ENCODE measurements at regions not wholly inside any gene's neighbourhood (a gene's known extent, or its start where the extent isn't known, plus 50 kb on each side); places are given as distances from the start of the nearest gene placed in this dataset.

DNA sequence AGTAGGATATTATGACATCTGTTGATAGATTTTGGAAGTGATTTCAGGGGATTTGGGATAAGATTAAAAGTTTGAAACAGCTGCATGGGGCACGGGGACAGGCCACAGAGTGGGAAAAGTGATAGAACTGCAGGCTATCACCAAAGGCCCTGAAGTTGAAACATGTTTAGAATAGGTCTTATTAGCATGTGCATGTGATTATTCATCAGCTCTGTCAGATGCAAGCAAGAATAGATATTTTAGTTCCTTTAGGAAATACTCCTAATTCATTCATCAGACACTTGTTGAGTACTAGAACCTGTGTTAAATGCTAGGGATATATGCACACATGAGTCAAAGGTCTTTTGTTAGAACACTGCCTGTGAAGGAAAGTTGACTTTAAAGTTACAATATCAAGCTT, 261.2 kb upstream of the MAN1A1 start:
- Mint-ChIP-seq H3K36me3 (no peaks in the 10 kb centered on the region), H3K4me1 (peaks cover 0 to 2% (median 0%) of the 10 kb centered on the region in 4 donors), H3K9me3 (no peaks in the 10 kb centered on the region), H3K27ac (no peak overlapping the region), H3K4me3 (no peak overlapping the region), H3K27me3 (no peaks in the 10 kb centered on the region)
- POLR2A ChIA-PET: no interaction called here
- DNase-seq (no peak), ATAC-seq (no peak)

- no peak overlapping the region for H3K27ac Mint-ChIP-seq
- no peaks in the 10 kb centered on the region for H3K9me3 Mint-ChIP-seq
- H3K4me1 Mint-ChIP-seq: peaks cover 0 to 2% (median 0%) of the 10 kb centered on the region in 4 donors
- no peaks in the 10 kb centered on the region for H3K36me3 Mint-ChIP-seq
- ATAC-seq (no peak), DNase-seq (no peak)
- no peak overlapping the region for H3K4me3 Mint-ChIP-seq
- H3K27me3 Mint-ChIP-seq: no peaks in the 10 kb centered on the region
- POLR2A ChIA-PET: no interaction called here
Observed at GRCh38 chr6:119610265-119610664, 260.7 kb upstream of the MAN1A1 start.

GRCh38 chr6:119609865-119610264, 260.3 kb upstream of the MAN1A1 start:
- Mint-ChIP-seq H3K27ac (no peak overlapping the region), H3K27me3 (no peaks in the 10 kb centered on the region), H3K4me1 (peaks cover 0 to 2% (median 0%) of the 10 kb centered on the region in 4 donors), H3K4me3 (no peak overlapping the region), H3K36me3 (no peaks in the 10 kb centered on the region), H3K9me3 (no peaks in the 10 kb centered on the region)
- DNase-seq (no peak), ATAC-seq (no peak)
- POLR2A ChIA-PET: no interaction called here

GRCh38 chr6:119608994-119609393, 259.4 kb upstream of the MAN1A1 start:
- ATAC-seq (no peak), DNase-seq (no peak)
- Mint-ChIP-seq H3K4me1 (peaks cover 0 to 2% (median 0%) of the 10 kb centered on the region in 4 donors), H3K4me3 (no peak overlapping the region), H3K27me3 (no peaks in the 10 kb centered on the region), H3K36me3 (no peaks in the 10 kb centered on the region), H3K9me3 (no peaks in the 10 kb centered on the region), H3K27ac (no peak overlapping the region)
- POLR2A ChIA-PET: no interaction called here

DNA sequence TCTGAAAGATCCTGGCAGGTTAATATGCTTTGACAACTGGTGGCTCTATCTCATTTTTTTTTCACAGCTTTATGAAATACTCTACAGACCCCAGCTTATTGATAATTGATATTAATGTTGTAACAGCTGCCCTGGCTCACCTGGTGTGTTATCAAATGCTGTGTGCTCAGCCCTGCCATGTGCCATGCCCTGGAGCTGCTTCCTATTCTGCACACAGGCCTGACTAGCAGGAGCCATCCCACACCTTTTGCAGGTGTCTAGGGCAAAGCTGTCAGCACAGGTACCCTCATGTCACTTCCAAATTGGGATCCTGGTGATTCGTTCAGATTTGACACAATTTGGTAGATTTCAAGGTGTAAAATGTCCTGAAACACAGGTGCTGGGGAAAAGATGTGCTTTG, 254.6 kb upstream of the MAN1A1 start:
- Mint-ChIP-seq H3K9me3 (no peaks in the 10 kb centered on the region), H3K36me3 (no peaks in the 10 kb centered on the region), H3K4me3 (no peak overlapping the region), H3K4me1 (no peaks in the 10 kb centered on the region), H3K27me3 (no peaks in the 10 kb centered on the region), H3K27ac (no peak overlapping the region)
- no peak for ATAC-seq
- no peak for DNase-seq
- POLR2A ChIA-PET: no interaction called here

GRCh38 chr6:119603501-119603900, 253.9 kb upstream of the MAN1A1 start:
- Mint-ChIP-seq H3K36me3 (no peaks in the 10 kb centered on the region), H3K27ac (no peak overlapping the region), H3K4me3 (no peak overlapping the region), H3K27me3 (no peaks in the 10 kb centered on the region), H3K9me3 (no peaks in the 10 kb centered on the region), H3K4me1 (no peaks in the 10 kb centered on the region)
- no peak for DNase-seq
- no peak for ATAC-seq
- POLR2A ChIA-PET: no interaction called here

GRCh38 chr6:119602215-119603178, 252.9 kb upstream of the MAN1A1 start:
- DNase-seq: no peak
- no peak overlapping the region for H3K4me3 Mint-ChIP-seq
- no peak for ATAC-seq
- POLR2A ChIA-PET: no interaction called here
- H3K27me3 Mint-ChIP-seq: no peaks in the 10 kb centered on the region
- H3K9me3 Mint-ChIP-seq: no peaks in the 10 kb centered on the region
- no peaks in the 10 kb centered on the region for H3K36me3 Mint-ChIP-seq
- no peaks in the 10 kb centered on the region for H3K4me1 Mint-ChIP-seq
- H3K27ac Mint-ChIP-seq: no peak overlapping the region

DNA sequence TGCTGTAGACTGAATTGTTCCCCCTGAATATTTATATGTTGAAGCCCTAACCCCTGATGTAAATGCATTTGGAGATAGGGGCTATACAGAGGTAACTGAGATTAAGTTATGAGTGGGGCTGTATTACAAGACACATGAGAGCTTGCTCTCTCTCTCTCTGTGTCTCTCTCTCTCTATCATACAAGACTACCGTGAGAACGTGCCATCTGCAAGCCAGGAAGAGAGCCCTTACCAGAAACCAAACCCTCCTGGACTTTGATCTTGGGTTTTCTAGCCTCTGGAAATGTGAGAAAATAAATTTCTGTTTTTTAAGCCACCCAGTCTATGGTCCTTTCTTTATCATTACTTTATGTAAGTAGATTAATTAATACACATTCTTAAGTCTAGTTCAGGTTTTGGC, 249.3 kb upstream of the MAN1A1 start:
- no peak for DNase-seq
- no peak overlapping the region for H3K4me3 Mint-ChIP-seq
- no peak for ATAC-seq
- H3K27ac Mint-ChIP-seq: no peak overlapping the region
- POLR2A ChIA-PET: no interaction called here
- no peaks in the 10 kb centered on the region for H3K4me1 Mint-ChIP-seq
- no peaks in the 10 kb centered on the region for H3K9me3 Mint-ChIP-seq
- H3K27me3 Mint-ChIP-seq: peaks cover 0 to 1% (median 0%) of the 10 kb centered on the region in 5 donors
- H3K36me3 Mint-ChIP-seq: no peaks in the 10 kb centered on the region

DNA sequence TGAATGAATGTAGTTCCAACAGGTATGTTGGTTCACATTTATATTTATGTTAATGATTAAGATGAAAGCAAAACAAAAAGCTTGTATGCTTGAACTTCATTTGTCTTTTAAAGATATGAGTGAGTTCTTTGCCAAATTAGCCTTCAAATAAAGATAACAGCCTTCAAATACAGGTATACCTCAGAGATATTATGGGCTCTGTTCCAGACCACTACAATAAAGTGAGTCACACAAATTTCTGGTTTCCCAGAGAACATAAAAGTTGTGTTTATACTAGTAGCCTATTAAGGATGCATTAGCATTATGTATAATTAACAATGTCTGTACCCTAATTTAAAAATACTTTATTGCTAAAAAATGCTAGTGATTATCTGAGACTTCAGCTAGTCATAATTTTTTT, 245.3 kb upstream of the MAN1A1 start:
- Mint-ChIP-seq H3K36me3 (no peaks in the 10 kb centered on the region), H3K4me3 (no peak overlapping the region), H3K4me1 (no peaks in the 10 kb centered on the region), H3K27me3 (peaks cover 0 to 3% (median 0%) of the 10 kb centered on the region in 5 donors), H3K9me3 (no peaks in the 10 kb centered on the region), H3K27ac (no peak overlapping the region)
- POLR2A ChIA-PET: no interaction called here
- DNase-seq: no peak
- no peak for ATAC-seq

DNA sequence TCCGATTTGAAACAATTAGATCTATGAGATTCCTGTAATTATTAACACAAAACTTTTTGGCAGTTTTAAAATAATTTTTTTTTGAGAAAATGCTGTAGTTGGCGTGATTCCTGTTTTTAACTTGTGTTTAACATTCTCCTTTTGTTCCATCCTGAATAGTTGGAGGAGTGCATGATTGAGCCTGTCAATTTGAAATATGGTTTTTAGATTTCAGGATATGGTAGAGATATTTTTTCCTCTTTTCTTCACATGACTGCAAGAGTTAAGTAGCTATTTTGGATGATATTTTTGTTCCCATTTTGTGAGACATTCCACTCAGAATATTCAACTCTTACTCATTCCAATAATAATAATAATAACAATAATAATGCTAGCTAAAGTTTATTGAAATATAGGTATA, 241.7 kb upstream of the MAN1A1 start:
- Mint-ChIP-seq H3K27me3 (peaks cover 0 to 3% (median 0%) of the 10 kb centered on the region in 5 donors), H3K4me1 (no peaks in the 10 kb centered on the region), H3K4me3 (no peak overlapping the region), H3K9me3 (no peaks in the 10 kb centered on the region), H3K36me3 (no peaks in the 10 kb centered on the region), H3K27ac (no peak overlapping the region)
- POLR2A ChIA-PET: no interaction called here
- no peak for DNase-seq
- no peak for ATAC-seq

DNA sequence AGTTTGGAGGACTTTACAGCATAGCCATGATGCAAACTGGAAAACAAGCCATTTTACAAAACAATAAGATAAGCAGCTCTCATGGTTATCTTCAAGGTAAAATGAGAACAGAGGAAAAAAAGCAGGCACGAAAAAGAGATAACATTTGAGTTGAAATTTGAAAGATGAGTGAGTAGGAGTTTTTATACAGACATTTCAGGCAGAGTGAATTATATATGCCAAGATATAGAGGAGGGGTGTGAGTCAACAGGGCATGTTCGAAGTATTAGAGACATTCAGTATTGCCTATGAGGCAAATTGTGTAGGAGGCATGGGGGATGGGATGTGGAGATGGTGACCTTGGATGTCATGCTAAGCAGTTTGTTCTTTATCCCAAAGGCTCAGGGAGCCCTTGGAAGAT, 240.5 kb upstream of the MAN1A1 start:
- POLR2A ChIA-PET: no interaction called here
- Mint-ChIP-seq H3K9me3 (no peaks in the 10 kb centered on the region), H3K4me1 (no peaks in the 10 kb centered on the region), H3K27ac (no peak overlapping the region), H3K36me3 (no peaks in the 10 kb centered on the region), H3K27me3 (peaks cover 0 to 3% (median 0%) of the 10 kb centered on the region in 5 donors), H3K4me3 (no peak overlapping the region)
- no peak for DNase-seq
- no peak for ATAC-seq

DNA sequence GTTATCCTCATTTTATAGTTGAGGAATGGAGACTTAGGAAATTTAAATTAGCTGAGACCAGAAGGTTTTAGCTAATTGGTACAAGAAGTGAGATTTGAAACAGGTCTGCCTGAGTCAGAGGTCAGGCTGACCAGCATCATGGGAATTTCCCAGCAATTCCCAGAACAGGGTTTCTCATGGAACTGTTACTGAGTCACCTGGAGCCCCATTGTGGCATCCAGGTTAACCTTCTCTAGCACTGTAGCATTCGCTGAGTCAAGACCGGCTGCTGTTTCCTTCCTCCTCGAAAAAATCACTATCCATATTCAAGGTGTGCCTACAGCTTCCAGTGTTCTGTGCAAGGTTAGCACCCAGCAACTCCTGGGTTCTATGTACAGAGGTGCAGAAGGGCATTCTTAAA, 238.0 kb upstream of the MAN1A1 start:
- no peak overlapping the region for H3K4me3 Mint-ChIP-seq
- POLR2A ChIA-PET: no interaction called here
- H3K27me3 Mint-ChIP-seq: peaks cover 0 to 1% (median 0%) of the 10 kb centered on the region in 5 donors
- no peak overlapping the region for H3K27ac Mint-ChIP-seq
- no peaks in the 10 kb centered on the region for H3K36me3 Mint-ChIP-seq
- H3K4me1 Mint-ChIP-seq: no peaks in the 10 kb centered on the region
- ATAC-seq (no peak), DNase-seq (no peak)
- H3K9me3 Mint-ChIP-seq: no peaks in the 10 kb centered on the region

DNA sequence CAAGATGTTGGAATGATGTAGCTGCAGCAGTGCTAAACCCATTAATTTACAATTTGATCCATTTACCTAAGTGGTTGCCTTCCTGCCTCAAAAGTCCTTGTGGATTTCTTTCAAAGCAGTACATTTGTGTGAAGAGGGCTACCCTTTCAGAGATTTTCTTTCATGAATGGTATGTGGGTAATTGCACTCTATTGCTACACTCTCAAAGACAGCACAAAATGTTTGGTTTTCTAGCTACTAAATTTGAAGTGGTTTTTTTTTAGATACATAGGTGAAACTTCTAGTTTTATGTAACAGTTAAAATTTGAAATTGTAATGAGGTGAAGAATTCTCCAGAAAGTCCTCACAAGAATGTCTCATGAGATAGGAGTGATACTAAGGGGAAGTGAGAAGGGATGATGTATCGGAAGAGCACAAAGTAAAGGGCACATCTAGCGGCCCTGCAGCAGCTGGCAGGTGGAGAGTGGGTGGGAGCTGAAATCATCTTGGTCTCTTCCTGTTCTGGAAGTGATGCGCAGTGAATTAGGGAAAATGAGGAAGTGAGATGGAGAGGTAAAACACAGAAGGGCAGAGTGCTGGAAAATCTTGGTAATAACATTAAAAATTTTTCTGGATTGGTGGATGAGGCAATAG, 236.8 kb upstream of the MAN1A1 start:
- ATAC-seq (no peak), DNase-seq (no peak)
- no peaks in the 10 kb centered on the region for H3K36me3 Mint-ChIP-seq
- H3K4me1 Mint-ChIP-seq: no peaks in the 10 kb centered on the region
- peak overlapping the region in 1 of 10 donors; percentile 8 for H3K27ac Mint-ChIP-seq
- POLR2A ChIA-PET: no interaction called here
- no peak overlapping the region for H3K4me3 Mint-ChIP-seq
- H3K9me3 Mint-ChIP-seq: no peaks in the 10 kb centered on the region
- H3K27me3 Mint-ChIP-seq: peaks cover 0 to 1% (median 0%) of the 10 kb centered on the region in 5 donors
